ENCODE measurements at regions not wholly inside any gene's neighbourhood (a gene's known extent, or its start where the extent isn't known, plus 50 kb on each side); places are given as distances from the start of the nearest gene placed in this dataset.

- TF ChIP-seq ZNF140 (tag by site-specific recombination; IDR thresholded peaks at IDR 0.05) (no peak), TSHZ1 (tag by site-specific recombination; IDR thresholded peaks at IDR 0.05; ENCODE audit: borderline replicate concordance) (no peak)
Measured at GRCh38 chr5:17912794-17913193, 278.5 kb downstream of the TAF11L14 start.

Data from HEK293 (cell line).